Endodermal cell (in vitro differentiated cells): ENCODE measurements at regions not wholly inside any gene's neighbourhood (a gene's known extent, or its start where the extent isn't known, plus 50 kb on each side); places are given as distances from the start of the nearest gene placed in this dataset.

ENCODE experiments used
- DNase-seq: peaks from one replicate; pipeline ENCODE4 v3.0.0-alpha.2; 2017
- H3K27ac ChIP-seq: 2 replicates; pipeline ENCODE4 v1.5.1; 2013; ENCODE audit warnings: mild to moderate bottlenecking, low read depth, low read length, moderate library complexity
- H3K27me3 ChIP-seq: 2 replicates; pipeline ENCODE4 v1.6.1; 2013; ENCODE audit warnings: mild to moderate bottlenecking, low read length, moderate library complexity; ENCODE audit not compliant: insufficient read depth, control insufficient read depth, poor library complexity, severe bottlenecking
- H3K36me3 ChIP-seq: 2 replicates; pipeline ENCODE4 v1.7.0; 2013; ENCODE audit warnings: mild to moderate bottlenecking, low read length, moderate library complexity; ENCODE audit not compliant: control insufficient read depth, insufficient read depth
- H3K4me1 ChIP-seq: one replicate; pipeline ENCODE4 v1.7.0; 2013; ENCODE audit warnings: low read length; ENCODE audit not compliant: control insufficient read depth, insufficient read depth
- H3K4me3 ChIP-seq: 2 replicates; pipeline ENCODE4 v1.5.1; 2013; ENCODE audit warnings: mild to moderate bottlenecking, low read length, moderate library complexity
- H3K9ac ChIP-seq: 2 replicates; pipeline ENCODE4 v1.6.1; 2013; ENCODE audit warnings: mild to moderate bottlenecking, low read length, moderate library complexity; ENCODE audit not compliant: poor library complexity, severe bottlenecking; ENCODE audit errors: extremely low read depth
- H3K9me3 ChIP-seq: 2 replicates; pipeline ENCODE4 v1.6.1; 2013; ENCODE audit warnings: mild to moderate bottlenecking, low read length, moderate library complexity; ENCODE audit not compliant: control insufficient read depth
- H3K27ac Mint-ChIP-seq: 2 replicates; pipeline ENCODE4 v1.8.0; 2020; ENCODE audit warnings: mixed read lengths
- H3K27me3 Mint-ChIP-seq: 2 replicates; pipeline ENCODE4 v1.8.0; 2021; ENCODE audit warnings: mild to moderate bottlenecking, mixed read lengths; ENCODE audit not compliant: insufficient read depth
- H3K36me3 Mint-ChIP-seq: 2 replicates; pipeline ENCODE4 v1.8.0; 2020; ENCODE audit warnings: low read depth, mixed read lengths
- H3K4me1 Mint-ChIP-seq: 2 replicates; pipeline ENCODE4 v1.8.0; 2020; ENCODE audit warnings: mixed read lengths
- H3K4me3 Mint-ChIP-seq: 2 replicates; pipeline ENCODE4 v1.8.0; 2020; ENCODE audit warnings: mild to moderate bottlenecking, moderate library complexity, mixed read lengths
- H3K9me3 Mint-ChIP-seq: 2 replicates; pipeline ENCODE4 v1.8.0; 2020; ENCODE audit warnings: mild to moderate bottlenecking, mixed read lengths
- CTCF ChIP-seq: fragments of 200-600 bp; sonication (generic); conservative IDR thresholded peaks from 2 replicates; pipeline ENCODE4 v1.5.0; 2021; ENCODE audit warnings: antibody characterized with exemption, mild to moderate bottlenecking
- WGBS, 2 experiments: methylation state at CpG; one replicate each; pipeline versions ENCODE4 v1.1.5 to v1.1.7; 2013; ENCODE audit warnings: missing lambda C conversion rate in 2 of 2, mixed read lengths in 1 of 2; ENCODE audit not compliant: insufficient coverage in 1 of 2, insufficient read length in 1 of 2; 5-methylcytosine and 5-hydroxymethylcytosine counted together

- no peak for TF ChIP-seq CTCF
- Histone ChIP-seq H3K9ac (no peak overlapping the region), H3K4me1 (no peaks in the 10 kb centered on the region), H3K27ac (no peak overlapping the region), H3K36me3 (no peaks in the 10 kb centered on the region), H3K4me3 (no peak overlapping the region), H3K27me3 (no peaks in the 10 kb centered on the region), H3K9me3 (no peaks in the 10 kb centered on the region)
- 90 to 100% methylated on average over 1 to 2 of the region's 2 CpGs for WGBS, 2 experiments
- Mint-ChIP-seq H3K36me3 (peaks cover 3% of the 10 kb centered on the region), H3K27ac (no peak overlapping the region), H3K4me1 (peaks cover 2% of the 10 kb centered on the region), H3K9me3 (peaks cover 7% of the 10 kb centered on the region), H3K4me3 (no peak overlapping the region), H3K27me3 (no peaks in the 10 kb centered on the region)
- no peak for DNase-seq
These were observed 136.3 kb upstream of the PZP start for GRCh38 chr12:9344541-9344940.

GRCh38 chr12:9343731-9344130, 135.5 kb upstream of the PZP start:
- H3K9ac ChIP-seq: no peak overlapping the region
- WGBS, 2 experiments: 87 to 91% methylated on average over 3 of the region's 3 CpGs
- no peaks in the 10 kb centered on the region for H3K36me3 ChIP-seq
- TF ChIP-seq CTCF: no peak
- Mint-ChIP-seq H3K9me3 (peaks cover 2% of the 10 kb centered on the region), H3K4me1 (peaks cover 2% of the 10 kb centered on the region), H3K27me3 (no peaks in the 10 kb centered on the region), H3K36me3 (peaks cover 3% of the 10 kb centered on the region), H3K27ac (no peak overlapping the region), H3K4me3 (no peak overlapping the region)
- no peaks in the 10 kb centered on the region for H3K4me1 ChIP-seq
- no peaks in the 10 kb centered on the region for H3K9me3 ChIP-seq
- H3K27ac ChIP-seq: no peak overlapping the region
- H3K4me3 ChIP-seq: no peak overlapping the region
- peak; percentile 36 for DNase-seq
- H3K27me3 ChIP-seq: no peaks in the 10 kb centered on the region

GRCh38 chr12:9342614-9343353, 134.6 kb upstream of the PZP start:
- no peaks in the 10 kb centered on the region for H3K36me3 ChIP-seq
- no peak for TF ChIP-seq CTCF
- no peaks in the 10 kb centered on the region for H3K27me3 Mint-ChIP-seq
- peaks cover 2% of the 10 kb centered on the region for H3K4me1 Mint-ChIP-seq
- H3K27ac ChIP-seq: no peak overlapping the region
- H3K4me1 ChIP-seq: no peaks in the 10 kb centered on the region
- H3K9me3 Mint-ChIP-seq: peaks cover 6% of the 10 kb centered on the region
- no peaks in the 10 kb centered on the region for H3K36me3 Mint-ChIP-seq
- 96 to 100% methylated on average over 2 to 3 of the region's 3 CpGs for WGBS, 2 experiments
- H3K9ac ChIP-seq: no peak overlapping the region
- no peaks in the 10 kb centered on the region for H3K27me3 ChIP-seq
- peak; percentile 29 for DNase-seq
- H3K4me3 ChIP-seq: no peak overlapping the region
- H3K4me3 Mint-ChIP-seq: no peak overlapping the region
- no peak overlapping the region for H3K27ac Mint-ChIP-seq
- H3K9me3 ChIP-seq: no peaks in the 10 kb centered on the region
